Fibroblast of lung (primary cell): ENCODE measurements at regions not wholly inside any gene's neighbourhood (a gene's known extent, or its start where the extent isn't known, plus 50 kb on each side); places are given as distances from the start of the nearest gene placed in this dataset.

ENCODE experiments used
- DNase-seq, 2 donors: peaks; one replicate each; pipeline versions ENCODE4 v3.0.0 to v3.0.0-alpha.2; 2010; ENCODE audit warnings: low read depth in 2 of 2
- H2AFZ ChIP-seq: 2 replicates; pipeline ENCODE4 v1.5.1; 2012; ENCODE audit warnings: low read length, control low read depth, inconsistent platforms
- H3K27ac ChIP-seq: 2 replicates; pipeline ENCODE4 v1.5.1; 2011; ENCODE audit warnings: low read length, control low read depth; ENCODE audit not compliant: insufficient read depth
- H3K27me3 ChIP-seq: 2 replicates; pipeline ENCODE4 v1.5.1; 2011; ENCODE audit warnings: mild to moderate bottlenecking, low read length; ENCODE audit not compliant: control insufficient read depth, insufficient read depth
- H3K36me3 ChIP-seq: 2 replicates; pipeline ENCODE4 v1.5.1; 2011; ENCODE audit warnings: low read length; ENCODE audit not compliant: control insufficient read depth, insufficient read depth
- H3K4me1 ChIP-seq: 2 replicates; pipeline ENCODE4 v1.5.1; 2011; ENCODE audit warnings: low read length; ENCODE audit not compliant: control insufficient read depth, insufficient read depth; ENCODE audit errors: extremely low read depth
- H3K4me2 ChIP-seq: 2 replicates; pipeline ENCODE4 v1.5.1; 2011; ENCODE audit warnings: low read length, control low read depth; ENCODE audit not compliant: insufficient read depth; ENCODE audit errors: extremely low read depth
- H3K4me3 ChIP-seq, 4 experiments: fragments of 200-600 bp in 1 of 4; sonication (generic) in 1 of 4; replicated peaks in 1 of 4; 2 replicates each; pipeline ENCODE4 v1.5.1; 2011 to 2016; ENCODE audit warnings: low read length in 4 of 4, low read depth in 3 of 4, mild to moderate bottlenecking in 3 of 4, control low read depth in 2 of 4, inconsistent platforms in 1 of 4, mixed read lengths in 1 of 4; ENCODE audit not compliant: insufficient read depth in 1 of 4; ENCODE audit errors: control extremely low read depth in 1 of 4
- H3K79me2 ChIP-seq: 2 replicates; pipeline ENCODE4 v1.5.1; 2012; ENCODE audit warnings: mild to moderate bottlenecking, low read length, inconsistent platforms; ENCODE audit not compliant: control insufficient read depth, insufficient read depth
- H3K9ac ChIP-seq: 2 replicates; pipeline ENCODE4 v1.5.1; 2011; ENCODE audit warnings: mild to moderate bottlenecking, low read length, control low read depth; ENCODE audit not compliant: insufficient read depth
- H3K9me3 ChIP-seq: 2 replicates; pipeline ENCODE4 v1.5.1; 2012; ENCODE audit warnings: low read depth, low read length; ENCODE audit not compliant: control insufficient read depth, insufficient read depth
- H4K20me1 ChIP-seq: 2 replicates; pipeline ENCODE4 v1.5.1; 2011; ENCODE audit warnings: low read length; ENCODE audit not compliant: control insufficient read depth, insufficient read depth; ENCODE audit errors: extremely low read depth
- EZH2 ChIP-seq: IDR thresholded peaks from 2 replicates; pipeline ENCODE4 v1.5.1; 2012; ENCODE audit warnings: low read length, control low read depth, mild to moderate bottlenecking; ENCODE audit errors: missing control alignments
- TF ChIP-seq, protein P1 (sequence below), 2 donors: IDR thresholded peaks in 1 of 2; conservative IDR thresholded peaks in 1 of 2; 1 replicate in 1 of 2; 2 replicates in 1 of 2; pipeline ENCODE4 v1.5.1; 2011 to 2012; ENCODE audit warnings: low read length in 2 of 2, control low read depth in 1 of 2, inconsistent platforms in 1 of 2, low read depth in 1 of 2, mild to moderate bottlenecking in 1 of 2

DNA sequence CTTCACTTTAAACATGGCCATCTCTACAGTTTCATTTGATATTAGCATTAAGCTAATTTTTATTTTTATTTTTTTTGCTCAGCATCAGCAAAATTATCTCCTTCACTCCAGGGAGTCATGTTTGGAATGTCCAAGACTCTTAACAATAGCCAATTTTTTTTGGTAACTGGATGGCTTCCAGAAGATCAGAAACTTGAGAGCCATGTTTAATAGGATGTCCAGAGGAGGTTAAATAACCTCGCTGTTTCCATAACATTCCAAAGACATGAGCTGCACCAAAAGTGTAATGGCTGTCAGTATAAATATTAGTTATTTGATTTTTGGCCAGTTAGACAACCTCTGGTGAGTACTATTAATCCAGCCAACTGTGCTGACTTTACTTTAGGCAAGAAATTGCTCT lies 80.7 kb downstream of the DNTTIP2 start:
- DNase-seq: peak; percentile 82 to 93
- Histone ChIP-seq H3K79me2 (no peaks in the 10 kb centered on the region), H3K36me3 (no peaks in the 10 kb centered on the region), H3K27ac (no peak overlapping the region), H4K20me1 (no peaks in the 10 kb centered on the region), H3K4me2 (no peak overlapping the region), H3K9me3 (no peaks in the 10 kb centered on the region), H2AFZ (no peak overlapping the region), H3K9ac (no peak overlapping the region), H3K27me3 (no peaks in the 10 kb centered on the region), H3K4me3 (no peak overlapping the region), H3K4me1 (peaks cover 8% of the 10 kb centered on the region)
- TF ChIP-seq, protein P1, sequence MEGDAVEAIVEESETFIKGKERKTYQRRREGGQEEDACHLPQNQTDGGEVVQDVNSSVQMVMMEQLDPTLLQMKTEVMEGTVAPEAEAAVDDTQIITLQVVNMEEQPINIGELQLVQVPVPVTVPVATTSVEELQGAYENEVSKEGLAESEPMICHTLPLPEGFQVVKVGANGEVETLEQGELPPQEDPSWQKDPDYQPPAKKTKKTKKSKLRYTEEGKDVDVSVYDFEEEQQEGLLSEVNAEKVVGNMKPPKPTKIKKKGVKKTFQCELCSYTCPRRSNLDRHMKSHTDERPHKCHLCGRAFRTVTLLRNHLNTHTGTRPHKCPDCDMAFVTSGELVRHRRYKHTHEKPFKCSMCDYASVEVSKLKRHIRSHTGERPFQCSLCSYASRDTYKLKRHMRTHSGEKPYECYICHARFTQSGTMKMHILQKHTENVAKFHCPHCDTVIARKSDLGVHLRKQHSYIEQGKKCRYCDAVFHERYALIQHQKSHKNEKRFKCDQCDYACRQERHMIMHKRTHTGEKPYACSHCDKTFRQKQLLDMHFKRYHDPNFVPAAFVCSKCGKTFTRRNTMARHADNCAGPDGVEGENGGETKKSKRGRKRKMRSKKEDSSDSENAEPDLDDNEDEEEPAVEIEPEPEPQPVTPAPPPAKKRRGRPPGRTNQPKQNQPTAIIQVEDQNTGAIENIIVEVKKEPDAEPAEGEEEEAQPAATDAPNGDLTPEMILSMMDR (conservative IDR thresholded peaks at IDR 0.05 in 1 of 2, IDR thresholded peaks at IDR 0.05 in 1 of 2; ENCODE audit: low read depth in 1 of 2, low read length in 2 of 2): no peak
- TF ChIP-seq EZH2: no peak

DNA sequence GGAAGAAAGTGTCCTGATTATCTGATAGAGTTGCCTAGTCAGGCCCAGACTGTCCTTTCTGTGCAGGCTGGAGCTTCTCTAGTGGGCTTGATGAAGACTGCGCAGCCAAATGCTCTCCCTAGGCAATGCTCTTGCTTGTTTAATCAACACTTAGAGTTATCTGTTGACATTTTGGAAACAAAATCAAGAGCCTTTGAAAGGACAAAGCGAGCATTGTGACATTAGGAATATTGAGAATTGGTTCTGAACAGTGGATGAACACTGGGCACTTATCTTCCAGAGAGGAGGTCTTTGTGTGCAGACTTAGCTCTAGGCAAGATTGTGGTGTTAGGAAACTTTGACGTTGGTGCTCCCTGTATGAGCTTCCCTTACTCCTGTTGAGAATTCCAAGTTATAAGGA lies 94.5 kb downstream of the DNTTIP2 start:
- Histone ChIP-seq H3K9ac (no peak overlapping the region), H3K4me1 (no peaks in the 10 kb centered on the region), H3K36me3 (no peaks in the 10 kb centered on the region), H3K79me2 (no peaks in the 10 kb centered on the region), H4K20me1 (no peaks in the 10 kb centered on the region), H3K27ac (no peak overlapping the region), H2AFZ (no peak overlapping the region), H3K4me2 (no peak overlapping the region), H3K27me3 (no peaks in the 10 kb centered on the region), H3K4me3 (no peak overlapping the region), H3K9me3 (no peaks in the 10 kb centered on the region)
- DNase-seq: no peak
- TF ChIP-seq EZH2: no peak
- TF ChIP-seq, protein P1 (conservative IDR thresholded peaks at IDR 0.05 in 1 of 2, IDR thresholded peaks at IDR 0.05 in 1 of 2; ENCODE audit: low read depth in 1 of 2, low read length in 2 of 2): no peak

DNA sequence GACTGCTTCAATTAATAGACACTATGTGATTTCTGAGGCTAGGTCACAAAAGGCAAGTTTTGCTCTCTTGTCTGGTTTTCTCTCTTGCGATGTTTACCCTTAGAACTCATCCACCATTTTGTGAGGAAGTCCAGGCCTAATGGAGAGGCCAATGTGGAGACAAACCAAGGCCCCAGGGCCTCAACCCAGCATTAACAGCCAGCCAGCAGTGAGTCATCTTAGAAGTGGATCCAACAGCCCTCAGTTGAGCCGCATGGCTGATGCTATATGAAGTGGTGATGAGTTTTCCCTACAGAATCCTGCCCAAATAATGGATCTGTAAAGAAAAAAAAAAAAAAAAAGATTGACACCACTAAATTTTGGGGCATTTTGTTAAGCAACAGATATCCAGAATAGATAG lies 95.1 kb downstream of the DNTTIP2 start:
- no peaks in the 10 kb centered on the region for H3K36me3 ChIP-seq
- no peaks in the 10 kb centered on the region for H3K79me2 ChIP-seq
- H3K9me3 ChIP-seq: no peaks in the 10 kb centered on the region

More for the DNA sequence above, 95.1 kb downstream of the DNTTIP2 start:
- Histone ChIP-seq H3K4me1 (no peaks in the 10 kb centered on the region), H3K27me3 (no peaks in the 10 kb centered on the region), H4K20me1 (no peaks in the 10 kb centered on the region), H3K27ac (no peak overlapping the region), H3K4me2 (no peak overlapping the region), H2AFZ (no peak overlapping the region), H3K4me3 (no peak overlapping the region), H3K9ac (no peak overlapping the region)
- no peak for TF ChIP-seq EZH2
- TF ChIP-seq, protein P1 (conservative IDR thresholded peaks at IDR 0.05 in 1 of 2, IDR thresholded peaks at IDR 0.05 in 1 of 2; ENCODE audit: low read depth in 1 of 2, low read length in 2 of 2): no peak
- no peak for DNase-seq
